ENCODE measurements at regions not wholly inside any gene's neighbourhood (a gene's known extent, or its start where the extent isn't known, plus 50 kb on each side); places are given as distances from the start of the nearest gene placed in this dataset.

- TF ChIP-seq POLR2A (IDR thresholded peaks at IDR 0.05) (no peak), CTCF (IDR thresholded peaks at IDR 0.05) (no peak)
Measured at GRCh38 chr9:13501018-13501417, 221.5 kb upstream of the MPDZ start.

Measured in uterus (tissue), 2 donors.